DOHH2 (cell line): ENCODE measurements at regions not wholly inside any gene's neighbourhood (a gene's known extent, or its start where the extent isn't known, plus 50 kb on each side); places are given as distances from the start of the nearest gene placed in this dataset.

Experiments used
- CTCF ChIP-seq: fragments of 200-600 bp; sonication (generic); IDR thresholded peaks from one replicate; pipeline ENCODE4 v1.5.1; 2014; ENCODE audit warnings: antibody characterized with exemption, mild to moderate bottlenecking, low read depth, low read length; ENCODE audit not compliant: poor library complexity, severe bottlenecking
- EZH2phosphoT487 ChIP-seq: fragments of 200-600 bp; sonication (generic); IDR thresholded peaks from 2 replicates; pipeline ENCODE4 v1.6.1; 2017; ENCODE audit warnings: borderline replicate concordance, mild to moderate bottlenecking, antibody characterized with exemption, low read length, moderate library complexity, mixed read lengths

- TF ChIP-seq CTCF (no peak), EZH2phosphoT487 (no peak)
Measured at GRCh38 chr7:9349625-9350024, 916.2 kb downstream of the NXPH1 start.
